Calu3 (cell line): ENCODE measurements at regions not wholly inside any gene's neighbourhood (a gene's known extent, or its start where the extent isn't known, plus 50 kb on each side); places are given as distances from the start of the nearest gene placed in this dataset.
A peak's percentile ranks its signal among the peaks of the same experiment; 100 is the strongest.

Experiments used
- BruUV-seq: library from RNA; stranded (reverse); fragments of 400-500 nt; replicated peaks from 2 replicates; lab custom pipeline; 2021; lab: Mats Ljungman, UMichigan
- CTCF ChIA-PET: fragments of 300-600 bp; sonication (Branson Sonifier 250); formaldehyde crosslinking; loops from one replicate; lab custom pipeline; 2022; ENCODE audit warnings: antibody characterized with exemption; lab: Charles Lee
- DNase-seq: peaks from one replicate; pipeline ENCODE4 v3.0.0; 2022
- H3K27ac Mint-ChIP-seq: one replicate; pipeline ENCODE4 v1.8.0; 2022; ENCODE audit warnings: mixed read lengths; ENCODE audit not compliant: unreplicated experiment
- H3K27me3 Mint-ChIP-seq: one replicate; pipeline ENCODE4 v1.8.0; 2022; ENCODE audit warnings: mixed read lengths; ENCODE audit not compliant: unreplicated experiment
- H3K36me3 Mint-ChIP-seq: one replicate; pipeline ENCODE4 v1.8.0; 2022; ENCODE audit warnings: mild to moderate bottlenecking, moderate library complexity, mixed read lengths; ENCODE audit not compliant: insufficient read depth, unreplicated experiment
- H3K4me1 Mint-ChIP-seq: one replicate; pipeline ENCODE4 v1.8.0; 2022; ENCODE audit warnings: mild to moderate bottlenecking, low read depth, mixed read lengths; ENCODE audit not compliant: unreplicated experiment
- H3K4me3 Mint-ChIP-seq: one replicate; pipeline ENCODE4 v1.8.0; 2022; ENCODE audit warnings: mild to moderate bottlenecking, low read depth, moderate library complexity, mixed read lengths; ENCODE audit not compliant: unreplicated experiment
- H3K9me3 Mint-ChIP-seq: one replicate; pipeline ENCODE4 v1.8.0; 2022; ENCODE audit warnings: low read depth, mixed read lengths; ENCODE audit not compliant: unreplicated experiment
- CTCF ChIP-seq: fragments of 200-600 bp; IDR thresholded peaks from one replicate; pipeline ENCODE4 v1.8.0; 2022; ENCODE audit warnings: antibody characterized with exemption; ENCODE audit not compliant: unreplicated experiment
- intact Hi-C: fragments of 100-400 bp; cut with micrococcal nuclease; formaldehyde crosslinking; loops from one replicate; pipeline ENCODE4 v1.10.0; 2022; ENCODE audit not compliant: unreplicated experiment

GRCh38 chr19:16000024-16000663 is 51.3 kb downstream of the OR10H4 start:
- peak; percentile 7 for DNase-seq
- CTCF ChIA-PET = interaction anchor here (0.7 kb wide), 1 partner anchor 41 kb away, joined by 3 read pairs; no protein-coding TSS in a partner anchor
- BruUV-seq = no TSS peak

GRCh38 chr19:16001481-16002312 is 52.9 kb downstream of the OR10H4 start:
- intact Hi-C loops = loop anchor here (10.0 kb wide), 1 partner anchor 167 kb away; no protein-coding TSS in a partner anchor
- Mint-ChIP-seq H3K4me3 (peak overlapping the region; percentile 35), H3K9me3 (no peaks in the 10 kb centered on the region), H3K27ac (peak overlapping the region; percentile 16), H3K27me3 (no peaks in the 10 kb centered on the region), H3K4me1 (peaks cover 30% of the 10 kb centered on the region), H3K36me3 (peaks cover 15% of the 10 kb centered on the region)
- peak; percentile 58 for DNase-seq
- CTCF ChIA-PET = no interaction called here
- no peak for TF ChIP-seq CTCF
- no TSS peak for BruUV-seq

More at GRCh38 chr19:16000024-16000663, 51.3 kb downstream of the OR10H4 start:
- H3K9me3 Mint-ChIP-seq = no peaks in the 10 kb centered on the region
- intact Hi-C loops = loop anchor here (10.0 kb wide), 1 partner anchor 165 kb away; no protein-coding TSS in a partner anchor
- H3K4me3 Mint-ChIP-seq = peak overlapping the region; percentile 35
- TF ChIP-seq CTCF = no peak
- peak overlapping the region; percentile 39 for H3K27ac Mint-ChIP-seq
- H3K27me3 Mint-ChIP-seq = no peaks in the 10 kb centered on the region
- peaks cover 30% of the 10 kb centered on the region for H3K4me1 Mint-ChIP-seq
- peaks cover 15% of the 10 kb centered on the region for H3K36me3 Mint-ChIP-seq

- Mint-ChIP-seq H3K4me1 (peaks cover 30% of the 10 kb centered on the region), H3K4me3 (peak overlapping the region; percentile 35), H3K36me3 (peaks cover 15% of the 10 kb centered on the region), H3K27ac (peak overlapping the region; percentile 18), H3K27me3 (no peaks in the 10 kb centered on the region), H3K9me3 (no peaks in the 10 kb centered on the region)
- CTCF ChIA-PET = interaction anchor here (1.2 kb wide), 1 partner anchor 23 kb away, joined by 3 read pairs; no protein-coding TSS in a partner anchor
- no peak for DNase-seq
- no peak for TF ChIP-seq CTCF
- intact Hi-C loops = loop anchor here (10.0 kb wide), 1 partner anchor 168 kb away; no protein-coding TSS in a partner anchor
- no TSS peak for BruUV-seq
Observed at GRCh38 chr19:16002406-16003384, 53.9 kb downstream of the OR10H4 start.
